Medulla oblongata (tissue), 1 donor: ENCODE measurements at regions not wholly inside any gene's neighbourhood (a gene's known extent, or its start where the extent isn't known, plus 50 kb on each side); places are given as distances from the start of the nearest gene placed in this dataset.

Experiments
- DNase-seq: peaks from one replicate; pipeline ENCODE4 v3.0.0-alpha.2; 2015; ENCODE audit errors: extremely low spot score

GRCh38 chr6:113562248-113562647 lies 294.9 kb upstream of the MARCKS start:
- DNase-seq = no peak

- DNase-seq = peak; percentile 94
Measured at GRCh38 chr6:113564371-113565171, 292.6 kb upstream of the MARCKS start.

GRCh38 chr6:113565306-113565705 lies 291.8 kb upstream of the MARCKS start:
- DNase-seq = no peak

GRCh38 chr6:113570161-113570560 lies 287.0 kb upstream of the MARCKS start:
- DNase-seq = no peak

- no peak for DNase-seq
Measured at GRCh38 chr6:113570641-113571040, 286.5 kb upstream of the MARCKS start.

- DNase-seq = no peak
Measured at GRCh38 chr6:113574147-113574546, 283.0 kb upstream of the MARCKS start.

GRCh38 chr6:113576310-113576709 lies 280.8 kb upstream of the MARCKS start:
- no peak for DNase-seq

- DNase-seq = no peak
Measured at GRCh38 chr6:113578691-113579090, 278.5 kb upstream of the MARCKS start.

- no peak for DNase-seq
Measured at GRCh38 chr6:113584767-113585166, 272.4 kb upstream of the MARCKS start.

GRCh38 chr6:113585246-113585645 lies 271.9 kb upstream of the MARCKS start:
- no peak for DNase-seq

- DNase-seq = no peak
Measured at GRCh38 chr6:113586413-113587077, 270.6 kb upstream of the MARCKS start.

- peak; percentile 76 for DNase-seq
Measured at GRCh38 chr6:113587078-113587699, 270.0 kb upstream of the MARCKS start.

- DNase-seq = no peak
Measured at GRCh38 chr6:113588646-113589045, 268.5 kb upstream of the MARCKS start.

GRCh38 chr6:113591896-113592827 lies 265.0 kb upstream of the MARCKS start:
- DNase-seq = peak; percentile 22

- DNase-seq = no peak
Measured at GRCh38 chr6:113594726-113595125, 262.4 kb upstream of the MARCKS start.

GRCh38 chr6:113595911-113596376 lies 261.2 kb upstream of the MARCKS start:
- no peak for DNase-seq

- DNase-seq = no peak
Measured at GRCh38 chr6:113596387-113597230, 260.5 kb upstream of the MARCKS start.

- DNase-seq = no peak
Measured at GRCh38 chr6:113597231-113597583, 259.9 kb upstream of the MARCKS start.

- no peak for DNase-seq
Measured at GRCh38 chr6:113598786-113599185, 258.4 kb upstream of the MARCKS start.

- DNase-seq = no peak
Measured at GRCh38 chr6:113599444-113599843, 257.7 kb upstream of the MARCKS start.
